Stimulated activated effector memory CD8-positive, alpha-beta T cell treated with anti-CD3 and anti-CD28 coated beads, Interleukin-12 subunit alpha, Interleukin-12 subunit beta, amount 100 ng/mL, for 72 hours (primary cell): ENCODE measurements at regions not wholly inside any gene's neighbourhood (a gene's known extent, or its start where the extent isn't known, plus 50 kb on each side); places are given as distances from the start of the nearest gene placed in this dataset.

Experiments
- ATAC-seq: fragments of 150-1000 bp; cut with Tn5 transposase; 2 replicates; pipeline ENCODE4 v1.10.0; 2021
- DNase-seq, 2 donors: peaks; one replicate each; pipeline ENCODE4 v3.0.0; 2021 to 2022; ENCODE audit warnings: low spot score in 2 of 2
- H3K27ac Mint-ChIP-seq: one replicate; pipeline ENCODE4 v1.8.0; 2022; ENCODE audit warnings: mild to moderate bottlenecking, mixed read lengths
- H3K36me3 Mint-ChIP-seq: one replicate; pipeline ENCODE4 v1.8.0; 2022; ENCODE audit warnings: mild to moderate bottlenecking, mixed read lengths
- H3K4me1 Mint-ChIP-seq: one replicate; pipeline ENCODE4 v1.8.0; 2022; ENCODE audit warnings: mixed read lengths
- H3K4me3 Mint-ChIP-seq: one replicate; pipeline ENCODE4 v1.8.0; 2022; ENCODE audit warnings: mild to moderate bottlenecking, mixed read lengths
- H3K9me3 Mint-ChIP-seq: one replicate; pipeline ENCODE4 v1.8.0; 2022; ENCODE audit warnings: mixed read lengths

GRCh38 chr19:30884146-30884812 lies 465.0 kb downstream of the TSHZ3 start:
- Mint-ChIP-seq H3K9me3 (no peaks in the 10 kb centered on the region), H3K27ac (no peak overlapping the region), H3K36me3 (no peaks in the 10 kb centered on the region), H3K4me1 (no peaks in the 10 kb centered on the region), H3K4me3 (no peak overlapping the region)
- DNase-seq, result no peak
- ATAC-seq, result no peak

DNA sequence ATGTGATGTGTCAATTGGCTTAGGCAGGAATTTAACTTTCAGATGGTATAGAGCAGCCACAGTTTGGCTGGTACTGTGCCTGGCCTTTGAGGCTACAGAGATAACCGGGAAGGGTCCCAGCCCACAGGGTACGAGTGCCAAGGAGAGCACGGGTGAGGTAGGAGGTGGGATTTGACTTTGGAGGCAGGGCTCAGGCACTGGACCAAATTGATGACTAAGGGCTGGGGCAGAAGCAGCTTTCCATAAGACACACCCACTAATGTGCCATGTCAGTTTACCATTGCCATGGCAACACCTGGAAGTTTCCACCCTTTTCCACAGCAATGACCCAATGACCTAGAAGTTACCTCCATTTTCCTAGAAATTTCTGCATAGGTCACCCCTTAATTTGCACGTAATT lies 466.2 kb downstream of the TSHZ3 start:
- DNase-seq (no peak), ATAC-seq (no peak)
- Mint-ChIP-seq H3K4me1 (no peaks in the 10 kb centered on the region), H3K27ac (no peak overlapping the region), H3K4me3 (no peak overlapping the region), H3K36me3 (no peaks in the 10 kb centered on the region), H3K9me3 (no peaks in the 10 kb centered on the region)

DNA sequence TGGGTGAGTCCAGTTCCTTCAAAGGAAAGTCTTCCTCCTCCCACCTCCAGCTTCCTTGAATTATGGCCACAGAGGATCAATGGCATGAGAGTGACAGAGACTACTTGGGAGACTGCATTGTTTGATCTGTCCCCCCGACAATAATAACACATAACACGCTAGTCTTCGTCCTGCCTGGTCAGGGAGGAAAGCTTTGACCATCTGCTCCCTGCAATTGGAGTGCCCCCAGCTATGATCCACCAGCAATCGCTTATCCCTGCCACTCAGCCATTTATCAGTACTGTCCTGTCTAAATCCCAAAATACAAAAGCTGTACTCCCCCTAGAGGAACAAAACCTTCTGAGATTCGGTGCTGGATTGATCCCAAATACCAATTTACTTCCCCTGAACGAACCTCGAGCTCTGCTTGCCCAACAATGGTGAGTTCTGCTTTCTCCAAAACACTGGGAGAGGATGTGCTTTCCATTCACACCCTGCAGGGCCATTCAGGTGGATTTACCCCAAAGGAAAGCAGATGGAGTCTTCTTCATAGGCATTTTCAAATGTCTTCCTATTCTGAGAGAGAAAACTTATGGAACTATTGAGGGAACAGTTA lies 466.7 kb downstream of the TSHZ3 start:
- Mint-ChIP-seq H3K4me1 (no peaks in the 10 kb centered on the region), H3K9me3 (no peaks in the 10 kb centered on the region), H3K4me3 (no peak overlapping the region), H3K36me3 (no peaks in the 10 kb centered on the region), H3K27ac (no peak overlapping the region)
- DNase-seq (no peak), ATAC-seq (no peak)

GRCh38 chr19:30881930-30882329 lies 467.3 kb downstream of the TSHZ3 start:
- Mint-ChIP-seq H3K9me3 (no peaks in the 10 kb centered on the region), H3K4me1 (no peaks in the 10 kb centered on the region), H3K4me3 (no peak overlapping the region)

GRCh38 chr19:30881281-30881680 lies 468.0 kb downstream of the TSHZ3 start:
- DNase-seq (no peak), ATAC-seq (no peak)
- H3K4me1 Mint-ChIP-seq, result no peaks in the 10 kb centered on the region
- no peaks in the 10 kb centered on the region for H3K36me3 Mint-ChIP-seq
- no peaks in the 10 kb centered on the region for H3K9me3 Mint-ChIP-seq
- H3K27ac Mint-ChIP-seq, result no peak overlapping the region
- no peak overlapping the region for H3K4me3 Mint-ChIP-seq

More at GRCh38 chr19:30881930-30882329, 467.3 kb downstream of the TSHZ3 start:
- Mint-ChIP-seq H3K27ac (no peak overlapping the region), H3K36me3 (no peaks in the 10 kb centered on the region)
- ATAC-seq, result no peak
- no peak for DNase-seq

DNA sequence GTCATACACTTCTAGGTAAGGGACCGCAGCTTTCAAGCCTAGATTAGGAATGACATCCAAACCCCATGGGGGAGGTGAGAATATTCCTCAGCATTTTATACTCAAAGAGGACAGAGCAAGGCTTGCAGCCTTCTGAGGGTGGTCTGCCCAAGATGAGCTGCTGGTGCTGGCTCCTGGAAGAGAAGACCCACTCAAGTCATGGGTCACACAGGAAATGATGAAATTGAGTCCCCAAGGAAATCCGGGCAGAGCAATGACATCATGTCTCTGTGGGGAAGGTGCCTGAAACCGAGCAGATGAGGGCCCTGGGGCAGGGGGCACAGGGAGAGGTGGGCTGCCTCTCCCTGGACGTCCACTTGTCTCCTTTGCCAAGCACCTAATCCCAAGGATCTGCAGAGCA lies 468.7 kb downstream of the TSHZ3 start:
- H3K4me1 Mint-ChIP-seq, result no peaks in the 10 kb centered on the region
- no peak overlapping the region for H3K4me3 Mint-ChIP-seq
- H3K36me3 Mint-ChIP-seq, result no peaks in the 10 kb centered on the region
- H3K9me3 Mint-ChIP-seq, result no peaks in the 10 kb centered on the region
- ATAC-seq, result no peak
- no peak overlapping the region for H3K27ac Mint-ChIP-seq
- no peak for DNase-seq

DNA sequence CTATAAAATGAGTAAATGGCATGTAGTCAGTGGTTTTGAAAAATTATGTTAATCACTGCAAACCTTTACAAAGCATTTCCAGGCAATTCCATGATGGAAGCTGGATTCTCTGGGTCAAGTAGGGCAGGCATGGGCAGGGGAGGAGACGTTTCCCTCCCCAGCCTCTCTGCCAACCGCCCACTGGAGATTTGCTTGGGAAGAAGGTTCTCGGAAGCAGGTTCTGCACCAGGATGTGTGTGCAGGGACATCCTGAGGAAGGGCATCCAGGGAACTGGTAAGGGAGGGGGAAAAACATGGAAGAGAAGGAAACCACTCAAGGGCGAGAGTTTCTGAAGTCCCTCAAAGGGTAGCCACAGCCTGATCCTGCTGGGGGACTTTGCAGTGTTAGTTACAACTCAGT lies 469.1 kb downstream of the TSHZ3 start:
- H3K4me1 Mint-ChIP-seq, result no peaks in the 10 kb centered on the region
- H3K36me3 Mint-ChIP-seq, result no peaks in the 10 kb centered on the region
- no peak overlapping the region for H3K4me3 Mint-ChIP-seq
- DNase-seq (no peak), ATAC-seq (no peak)
- no peak overlapping the region for H3K27ac Mint-ChIP-seq
- no peaks in the 10 kb centered on the region for H3K9me3 Mint-ChIP-seq

GRCh38 chr19:30879736-30880135 lies 469.5 kb downstream of the TSHZ3 start:
- Mint-ChIP-seq H3K36me3 (no peaks in the 10 kb centered on the region), H3K4me3 (no peak overlapping the region), H3K4me1 (no peaks in the 10 kb centered on the region), H3K9me3 (no peaks in the 10 kb centered on the region), H3K27ac (no peak overlapping the region)
- ATAC-seq, result no peak
- DNase-seq, result no peak

- Mint-ChIP-seq H3K4me1 (no peaks in the 10 kb centered on the region), H3K27ac (no peak overlapping the region), H3K36me3 (no peaks in the 10 kb centered on the region), H3K4me3 (no peak overlapping the region), H3K9me3 (no peaks in the 10 kb centered on the region)
- ATAC-seq (no peak), DNase-seq (no peak)
Measured at GRCh38 chr19:30879225-30879624, 470.0 kb downstream of the TSHZ3 start.

GRCh38 chr19:30878495-30878894 lies 470.7 kb downstream of the TSHZ3 start:
- Mint-ChIP-seq H3K9me3 (no peaks in the 10 kb centered on the region), H3K4me1 (no peaks in the 10 kb centered on the region), H3K4me3 (no peak overlapping the region), H3K36me3 (no peaks in the 10 kb centered on the region), H3K27ac (no peak overlapping the region)
- no peak for ATAC-seq
- no peak for DNase-seq

- H3K4me3 Mint-ChIP-seq, result no peak overlapping the region
- DNase-seq (no peak), ATAC-seq (no peak)
- H3K9me3 Mint-ChIP-seq, result no peaks in the 10 kb centered on the region
- no peaks in the 10 kb centered on the region for H3K36me3 Mint-ChIP-seq
- no peak overlapping the region for H3K27ac Mint-ChIP-seq
- no peaks in the 10 kb centered on the region for H3K4me1 Mint-ChIP-seq
Measured at GRCh38 chr19:30877661-30878113, 471.5 kb downstream of the TSHZ3 start.

DNA sequence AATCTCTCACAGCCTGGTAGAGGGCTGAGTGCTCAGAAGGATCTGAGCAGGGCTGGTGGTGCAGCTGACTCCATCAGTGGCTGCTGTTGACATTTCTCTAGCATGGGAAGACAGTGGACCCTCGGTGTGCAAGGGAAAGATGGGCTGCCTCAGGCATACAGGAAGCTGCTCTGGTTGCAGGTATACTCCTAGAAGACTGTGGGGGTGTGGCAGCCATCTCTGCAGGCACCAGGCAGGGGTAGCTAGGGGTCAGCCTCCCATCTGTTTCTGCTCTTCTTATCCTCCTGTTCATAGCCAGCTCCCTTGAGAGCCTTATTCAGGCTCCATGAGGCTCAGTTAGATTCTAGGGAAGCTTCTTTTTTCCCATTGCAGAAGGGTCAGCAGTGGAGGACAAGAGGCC lies 475.5 kb downstream of the TSHZ3 start:
- DNase-seq (no peak), ATAC-seq (no peak)
- no peak overlapping the region for H3K27ac Mint-ChIP-seq
- no peaks in the 10 kb centered on the region for H3K9me3 Mint-ChIP-seq
- no peaks in the 10 kb centered on the region for H3K4me1 Mint-ChIP-seq
- H3K4me3 Mint-ChIP-seq, result no peak overlapping the region
- no peaks in the 10 kb centered on the region for H3K36me3 Mint-ChIP-seq

GRCh38 chr19:30873003-30873402 lies 476.2 kb downstream of the TSHZ3 start:
- DNase-seq (no peak), ATAC-seq (no peak)
- H3K9me3 Mint-ChIP-seq, result no peaks in the 10 kb centered on the region
- H3K4me3 Mint-ChIP-seq, result no peak overlapping the region
- no peaks in the 10 kb centered on the region for H3K36me3 Mint-ChIP-seq
- no peak overlapping the region for H3K27ac Mint-ChIP-seq
- H3K4me1 Mint-ChIP-seq, result no peaks in the 10 kb centered on the region

GRCh38 chr19:30871979-30872378 lies 477.3 kb downstream of the TSHZ3 start:
- no peak overlapping the region for H3K27ac Mint-ChIP-seq
- H3K4me3 Mint-ChIP-seq, result no peak overlapping the region
- no peak for DNase-seq
- ATAC-seq, result no peak
- H3K4me1 Mint-ChIP-seq, result no peaks in the 10 kb centered on the region
- no peaks in the 10 kb centered on the region for H3K36me3 Mint-ChIP-seq
- H3K9me3 Mint-ChIP-seq, result peaks cover 3% of the 10 kb centered on the region

- Mint-ChIP-seq H3K27ac (no peak overlapping the region), H3K9me3 (peaks cover 3% of the 10 kb centered on the region), H3K4me1 (no peaks in the 10 kb centered on the region), H3K4me3 (no peak overlapping the region), H3K36me3 (no peaks in the 10 kb centered on the region)
- no peak for DNase-seq
- no peak for ATAC-seq
Measured at GRCh38 chr19:30870876-30871275, 478.4 kb downstream of the TSHZ3 start.

DNA sequence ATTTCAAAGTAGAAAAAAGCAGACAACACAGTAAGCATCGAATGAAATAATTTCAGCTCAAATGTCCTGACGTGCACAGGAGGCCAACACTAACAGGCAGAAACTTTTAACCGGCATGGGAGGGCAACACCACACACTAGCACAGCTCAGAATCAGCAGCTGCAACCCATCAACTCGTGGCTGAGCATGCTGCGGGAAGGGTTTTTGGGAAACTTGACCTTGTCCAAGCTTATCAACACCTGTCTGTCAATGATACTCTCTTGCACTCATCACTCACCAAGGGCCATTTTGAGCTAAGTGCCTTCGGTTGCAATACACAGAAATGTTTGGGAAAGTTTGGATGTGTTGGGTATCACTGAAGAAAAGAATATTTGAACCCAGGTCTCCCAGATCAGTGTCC lies 483.7 kb downstream of the TSHZ3 start:
- H3K4me3 Mint-ChIP-seq, result no peak overlapping the region

More for the DNA sequence above, 483.7 kb downstream of the TSHZ3 start:
- H3K36me3 Mint-ChIP-seq, result no peaks in the 10 kb centered on the region
- no peak overlapping the region for H3K27ac Mint-ChIP-seq
- ATAC-seq, result no peak
- DNase-seq, result no peak
- peaks cover 3% of the 10 kb centered on the region for H3K9me3 Mint-ChIP-seq
- no peaks in the 10 kb centered on the region for H3K4me1 Mint-ChIP-seq
